Left renal cortex interstitium (tissue), 4 donors: ENCODE measurements at regions not wholly inside any gene's neighbourhood (a gene's known extent, or its start where the extent isn't known, plus 50 kb on each side); places are given as distances from the start of the nearest gene placed in this dataset.
"Not testable (repeated sequence)": the region's sequence is repeated elsewhere in the genome, so short reads cannot be mapped to it uniquely, and the experiment has no call there.

Experiments
- DNase-seq, 4 donors: peaks; one replicate each; pipeline ENCODE4 v3.0.0-alpha.2; 2013; ENCODE audit warnings: low read depth in 4 of 4, low spot score in 2 of 4, missing footprints in 1 of 4

DNA sequence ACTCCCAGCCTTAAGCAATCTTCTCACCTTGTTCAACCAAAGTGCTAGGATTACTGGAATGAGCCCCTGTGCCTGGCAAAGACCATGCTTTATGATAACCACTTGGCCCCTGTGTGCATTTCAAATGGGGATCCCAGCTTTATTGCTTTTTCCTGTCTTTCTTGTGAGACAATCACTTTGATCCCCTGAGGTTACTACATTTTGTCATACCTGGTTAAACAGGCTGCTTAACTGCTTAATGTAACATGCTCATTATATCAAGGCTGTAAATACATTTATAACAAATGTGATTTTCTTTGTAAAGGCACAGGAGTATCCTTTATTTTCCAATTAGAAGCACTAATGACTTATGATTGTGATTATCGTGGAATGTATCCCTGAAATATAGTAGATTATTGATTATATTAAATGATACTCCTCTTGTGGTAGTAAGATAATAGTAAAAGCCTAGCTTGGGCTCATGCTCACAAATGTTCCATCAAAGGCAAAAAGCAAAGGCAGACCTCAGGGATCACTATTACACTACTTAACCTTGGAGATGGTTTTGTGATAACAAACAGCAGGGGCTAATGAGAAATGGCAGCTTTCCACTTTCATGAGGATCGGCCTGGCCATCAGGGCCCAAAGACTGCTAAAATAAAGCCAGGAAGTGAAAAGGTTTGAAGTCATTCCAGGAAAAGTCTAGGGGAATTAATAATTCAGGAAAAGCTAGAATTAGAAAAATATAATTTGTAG is 290.8 kb upstream of the MDGA2 start:
- no peak for DNase-seq

- no peak for DNase-seq
Observed at GRCh38 chr14:47961634-47962033, 286.2 kb upstream of the MDGA2 start.

- DNase-seq: no peak
Observed at GRCh38 chr14:47959740-47960139, 284.3 kb upstream of the MDGA2 start.

DNA sequence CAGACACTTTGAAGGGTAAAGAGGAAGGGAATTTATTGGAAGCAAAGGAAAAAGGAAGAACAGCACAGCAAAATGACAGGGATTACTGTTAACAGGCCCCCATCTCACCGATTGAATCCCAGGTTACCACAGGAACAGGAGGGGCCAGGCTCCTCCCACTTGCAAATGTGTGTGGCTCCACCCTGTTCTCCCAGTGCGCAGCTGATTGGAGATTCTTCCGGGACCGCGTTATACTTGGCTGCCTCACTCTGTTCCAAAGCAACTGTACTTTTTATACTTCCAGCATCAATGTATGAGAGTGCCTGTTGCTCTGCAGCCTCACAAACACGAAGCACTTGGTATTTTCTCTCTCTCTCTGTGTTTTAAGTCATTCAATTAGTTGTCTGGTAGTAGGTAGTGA is 273.6 kb upstream of the MDGA2 start:
- no peak for DNase-seq

GRCh38 chr14:47935332-47935731 is 259.9 kb upstream of the MDGA2 start:
- DNase-seq: no peak

DNA sequence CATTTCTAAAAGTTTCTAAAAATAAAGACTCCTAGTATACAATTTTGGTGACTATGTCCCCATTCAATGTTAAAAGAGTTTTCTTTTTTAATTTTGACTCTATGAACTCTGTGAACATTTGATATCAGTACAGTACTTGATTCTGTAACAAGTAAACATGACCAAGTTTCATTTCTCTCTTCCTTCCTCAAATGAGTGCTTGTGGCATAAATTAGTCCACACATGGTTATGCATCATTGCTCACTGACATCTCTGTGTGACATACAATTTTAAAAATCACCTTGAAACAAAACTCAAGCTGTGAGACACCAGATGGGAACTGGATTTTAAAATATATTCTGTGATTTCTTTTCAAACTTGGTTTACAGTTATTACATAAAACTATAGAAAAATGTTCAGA is 253.9 kb upstream of the MDGA2 start:
- no peak for DNase-seq

- no peak for DNase-seq
Observed at GRCh38 chr14:47921133-47921532, 245.7 kb upstream of the MDGA2 start.

- no peak for DNase-seq
Observed at GRCh38 chr14:47919997-47920396, 244.6 kb upstream of the MDGA2 start.

DNA sequence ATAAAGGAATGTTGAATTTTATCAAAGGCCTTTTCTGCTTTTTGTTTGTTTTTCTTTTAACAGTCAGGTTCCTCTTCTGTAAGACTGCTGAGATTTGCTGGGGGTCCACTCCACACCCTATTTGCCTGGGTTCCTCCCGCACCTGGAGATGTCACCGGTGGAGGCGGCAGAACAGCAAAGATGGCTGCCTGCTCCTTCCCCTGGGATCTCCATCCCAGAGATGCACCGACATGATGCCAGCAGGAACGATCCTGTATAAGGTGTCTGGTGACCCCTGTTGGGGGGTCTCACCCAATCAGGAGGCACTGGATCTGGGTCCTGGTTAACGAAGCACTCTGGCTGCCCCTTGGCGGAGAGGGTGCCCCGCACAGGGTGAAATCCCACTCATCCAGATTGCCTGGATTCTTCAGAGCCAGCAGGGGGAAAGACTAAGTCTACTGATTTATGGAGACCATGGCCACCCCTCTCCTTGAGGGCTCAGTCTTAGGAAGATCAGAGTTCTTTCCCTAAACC is 244.0 kb upstream of the MDGA2 start:
- no peak for DNase-seq

DNA sequence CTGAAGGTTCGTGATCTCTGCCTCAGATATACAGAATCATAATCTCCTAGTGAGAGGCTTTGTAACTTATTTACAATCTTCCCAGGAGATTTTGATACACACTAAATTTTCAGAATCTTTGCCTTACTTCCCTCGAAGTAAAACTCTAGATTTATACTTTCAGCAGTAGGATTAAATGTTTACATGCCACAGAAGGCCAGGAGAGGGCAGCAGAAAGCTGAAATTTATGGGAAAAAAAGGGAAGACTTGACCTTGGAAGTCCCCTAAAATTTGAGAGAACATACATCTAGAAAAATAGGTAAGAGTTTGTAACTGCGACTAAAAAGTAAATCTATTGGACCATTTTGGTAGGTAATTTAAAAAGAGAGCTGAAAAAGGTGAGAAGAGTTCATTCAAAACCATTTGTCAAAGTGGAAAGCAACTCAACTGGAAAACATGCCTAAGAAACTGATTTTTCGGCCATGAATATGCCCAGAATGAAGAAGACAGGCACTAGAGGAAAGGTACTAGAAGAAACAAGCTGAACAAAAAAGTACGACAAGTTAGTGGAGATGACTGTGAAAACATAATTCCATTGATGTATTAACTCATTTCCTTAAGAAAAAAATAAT is 242.0 kb upstream of the MDGA2 start:
- peak; percentile 7 to 33 (median 16) for DNase-seq

DNA sequence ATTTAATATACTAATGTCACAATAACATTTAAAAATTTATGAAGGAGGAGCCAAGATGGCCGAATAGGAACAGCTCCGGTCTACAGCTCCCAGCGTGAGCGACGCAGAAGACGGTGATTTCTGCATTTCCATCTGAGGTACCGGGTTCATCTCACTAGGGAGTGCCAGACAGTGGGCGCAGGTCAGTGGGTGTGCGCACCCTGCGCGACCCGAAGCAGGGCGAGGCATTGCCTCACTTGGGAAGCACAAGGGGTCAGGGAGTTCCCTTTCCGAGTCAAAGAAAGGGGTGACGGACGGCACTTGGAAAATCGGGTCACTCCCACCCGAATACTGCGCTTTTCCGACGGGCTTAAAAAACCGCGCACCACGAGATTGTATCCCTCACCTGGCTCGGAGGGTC is 225.7 kb upstream of the MDGA2 start:
- DNase-seq: not testable (repeated sequence)

DNA sequence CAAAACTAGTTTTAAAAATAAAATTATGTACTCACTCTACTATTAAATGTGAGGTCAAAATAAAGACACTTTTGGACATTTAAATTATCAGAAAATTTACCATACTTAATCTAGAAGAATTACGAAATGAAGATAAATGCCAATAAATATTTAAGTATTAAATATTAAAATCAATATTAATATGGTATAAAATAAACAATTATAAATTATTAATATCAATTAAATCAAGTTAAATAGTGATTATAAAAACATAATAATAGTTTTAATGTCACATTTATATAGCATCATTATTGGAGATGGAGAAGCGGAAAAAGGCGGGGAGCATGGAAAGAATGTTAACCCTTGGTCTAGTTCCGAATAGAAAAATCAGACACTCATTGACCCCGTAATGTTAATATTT is 224.3 kb upstream of the MDGA2 start:
- no peak for DNase-seq

DNA sequence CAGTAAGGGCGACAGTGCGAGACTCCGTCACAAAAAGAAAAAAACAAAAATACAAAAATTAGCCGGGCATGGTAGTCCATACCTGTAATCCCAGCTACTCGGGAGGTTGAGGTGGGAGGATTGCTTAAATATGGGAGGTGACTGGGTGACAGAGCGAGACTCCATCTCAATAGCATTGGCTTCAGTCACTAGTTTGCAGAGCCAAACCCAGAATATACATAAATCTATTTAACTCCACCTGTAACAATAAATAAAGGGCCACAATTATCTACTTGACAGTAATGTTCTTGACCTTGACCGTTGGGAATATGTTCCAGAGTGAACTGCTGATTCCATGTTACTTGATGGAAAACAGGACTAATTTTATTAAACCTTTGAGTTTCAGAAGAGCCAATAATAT is 198.9 kb upstream of the MDGA2 start:
- no peak for DNase-seq

- no peak for DNase-seq
Observed at GRCh38 chr14:47872588-47872987, 197.2 kb upstream of the MDGA2 start.

- DNase-seq: no peak
Observed at GRCh38 chr14:47863441-47863840, 188.0 kb upstream of the MDGA2 start.

DNA sequence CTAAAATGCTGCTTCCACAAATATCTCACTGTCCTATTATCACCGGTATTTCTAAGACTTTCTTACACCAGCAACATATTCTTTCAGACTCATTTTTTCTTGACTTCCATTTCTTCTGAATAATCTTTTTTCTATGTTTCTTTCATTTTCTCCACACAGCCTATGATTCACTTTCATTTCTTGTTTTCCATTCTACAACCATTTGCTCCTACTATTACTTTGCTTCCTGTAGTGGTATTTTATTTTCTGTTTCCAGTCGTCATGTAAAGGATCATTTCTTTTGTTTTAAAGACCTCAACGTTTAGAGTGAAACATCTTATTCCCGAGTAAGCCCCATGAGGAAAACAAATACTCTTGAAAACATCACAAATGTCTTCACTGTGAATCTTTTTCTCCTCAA is 182.2 kb upstream of the MDGA2 start:
- no peak for DNase-seq

- no peak for DNase-seq
Observed at GRCh38 chr14:47852278-47852677, 176.9 kb upstream of the MDGA2 start.

DNA sequence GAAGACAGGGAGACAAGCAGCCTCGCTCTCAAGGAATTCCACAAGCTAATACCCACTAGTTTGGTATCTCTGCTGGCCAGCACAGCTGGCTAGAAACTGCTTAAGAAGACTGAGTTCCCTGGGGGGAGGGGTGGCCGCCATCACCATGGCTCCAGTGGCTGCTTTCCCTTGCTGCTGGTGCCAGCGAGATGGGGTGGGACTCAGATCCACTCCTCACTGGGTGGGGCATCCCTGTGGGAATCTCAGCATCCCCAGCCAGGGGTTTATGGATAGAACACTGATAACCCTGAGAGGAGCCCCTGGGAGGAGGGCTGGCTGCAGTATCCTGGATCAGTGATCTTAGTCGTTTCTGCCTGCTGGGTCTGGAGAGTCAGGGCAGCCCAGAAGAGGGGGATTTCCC is 170.6 kb upstream of the MDGA2 start:
- DNase-seq: no peak

GRCh38 chr14:47843236-47843635 is 167.8 kb upstream of the MDGA2 start:
- no peak for DNase-seq

DNA sequence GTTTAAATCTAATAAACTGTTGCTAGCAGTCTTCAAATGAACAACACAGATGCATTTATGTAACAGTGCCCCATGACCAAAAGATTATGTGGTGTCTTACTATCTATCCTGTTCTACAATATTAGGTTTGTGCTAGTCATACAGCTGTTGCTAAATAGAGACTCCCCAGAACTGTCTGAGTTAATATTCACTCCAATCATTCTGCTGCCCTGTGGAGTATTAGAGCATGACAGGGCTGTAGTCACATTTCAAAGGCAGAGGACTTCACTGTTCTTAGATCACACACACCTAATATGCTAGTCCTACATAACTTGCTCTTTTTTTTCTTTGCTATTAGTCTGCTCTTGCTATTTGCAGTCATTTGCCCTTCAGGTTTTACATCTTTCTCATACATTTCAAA is 157.6 kb upstream of the MDGA2 start:
- peak in 3 of 4 donors; percentile 5 to 29 (median 10) for DNase-seq

DNA sequence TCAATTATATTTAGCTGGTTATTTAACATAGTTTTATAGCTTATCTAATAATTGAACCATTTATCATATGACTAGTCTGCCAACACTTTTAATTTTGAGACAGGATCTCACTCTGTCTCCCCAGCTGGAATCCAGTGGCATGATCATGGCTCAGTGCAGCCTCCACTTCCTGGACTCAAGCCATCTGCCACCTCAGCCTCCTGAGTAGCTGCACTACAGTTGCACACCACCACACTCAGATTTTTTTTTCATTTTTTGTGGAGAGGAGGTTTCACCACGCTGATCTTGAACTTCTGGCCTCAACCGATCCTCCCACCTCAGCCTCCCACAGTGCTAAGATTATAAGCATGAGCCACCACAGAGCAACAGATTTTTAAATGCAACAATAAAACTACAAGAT is 151.4 kb upstream of the MDGA2 start:
- DNase-seq: no peak

DNA sequence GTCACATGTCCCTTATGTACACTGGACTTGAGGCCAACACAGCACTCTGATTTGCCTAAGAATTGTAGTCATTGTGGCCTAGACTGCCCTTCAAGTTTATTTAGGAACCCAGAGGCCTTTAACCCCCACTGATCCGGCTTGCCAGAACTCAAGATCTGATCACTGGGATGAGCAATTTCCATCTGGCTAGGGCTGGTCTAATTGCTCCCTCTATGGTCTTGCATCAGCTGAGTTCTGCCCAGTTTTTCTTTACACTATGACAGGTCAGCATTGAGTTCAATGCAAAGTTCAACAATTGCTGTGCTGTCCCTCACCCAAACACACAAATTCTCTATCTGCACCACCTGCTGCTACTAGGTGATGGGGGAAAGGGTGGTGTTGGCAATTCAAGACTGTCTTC is 146.9 kb upstream of the MDGA2 start:
- no peak for DNase-seq
